NB4 (cell line): ENCODE measurements at regions not wholly inside any gene's neighbourhood (a gene's known extent, or its start where the extent isn't known, plus 50 kb on each side); places are given as distances from the start of the nearest gene placed in this dataset.
"Not testable (repeated sequence)": the region's sequence is repeated elsewhere in the genome, so short reads cannot be mapped to it uniquely, and the experiment has no call there.

Experiments used
- CTCF ChIP-seq: IDR thresholded peaks from one replicate; pipeline ENCODE4 v1.5.1; 2012; ENCODE audit warnings: low read depth, low read length
- MAX ChIP-seq: IDR thresholded peaks from 2 replicates; pipeline ENCODE4 v1.6.1; 2011; ENCODE audit warnings: low read depth, low read length
- MYC ChIP-seq: IDR thresholded peaks from 2 replicates; pipeline ENCODE4 v1.6.1; 2011; ENCODE audit warnings: low read depth, low read length
- POLR2A ChIP-seq: IDR thresholded peaks from 2 replicates; pipeline ENCODE4 v1.6.1; 2011; ENCODE audit warnings: mild to moderate bottlenecking; ENCODE audit not compliant: insufficient read length; ENCODE audit errors: extremely low read depth

- TF ChIP-seq CTCF, MAX, POLR2A, MYC: not testable (repeated sequence)
Measured at GRCh38 chr3:10109-10996, 186.2 kb upstream of the CHL1 start.
